K562 (cell line): ENCODE measurements at regions not wholly inside any gene's neighbourhood (a gene's known extent, or its start where the extent isn't known, plus 50 kb on each side); places are given as distances from the start of the nearest gene placed in this dataset.

Source experiments
- CBX3 ChIP-seq, 2 experiments: IDR thresholded peaks; 1 replicate in 1 of 2; 2 replicates in 1 of 2; pipeline ENCODE4 v1.6.1; 2012; ENCODE audit warnings: inconsistent platforms in 2 of 2, low read length in 2 of 2, borderline replicate concordance in 1 of 2, control low read depth in 1 of 2
- CHCHD3 ChIP-seq: fragments of 250-450 bp; sonication (Bioruptor Pico); IDR thresholded peaks from 2 replicates; pipeline ENCODE4 v2.1.2; 2022; ENCODE audit warnings: mild to moderate bottlenecking
- ELF1 ChIP-seq: fragments of 200-800 bp; sonication (Bioruptor generic); IDR thresholded peaks from 2 replicates; pipeline ENCODE4 v1.6.1; 2016; ENCODE audit warnings: missing genetic modification characterization, missing compliant biosample characterization
- ETS2 ChIP-seq: IDR thresholded peaks from 2 replicates; pipeline ENCODE4 v1.6.1; 2016; ENCODE audit warnings: borderline replicate concordance, missing genetic modification characterization, mild to moderate bottlenecking, moderate library complexity, missing compliant biosample characterization; ENCODE audit not compliant: poor library complexity, severe bottlenecking
- KDM5B ChIP-seq: fragments of 200-600 bp; sonication (generic); IDR thresholded peaks from 2 replicates; pipeline ENCODE4 v1.6.1; 2012; ENCODE audit warnings: low read depth, mild to moderate bottlenecking, moderate library complexity, low read length, control low read depth, inconsistent platforms; ENCODE audit not compliant: insufficient replicate concordance
- L3MBTL2 ChIP-seq: fragments of 450-650 bp; IDR thresholded peaks from 2 replicates; pipeline ENCODE4 v1.6.1; 2016; ENCODE audit warnings: mild to moderate bottlenecking, moderate library complexity
- MTF1 ChIP-seq: fragments of 250-450 bp; sonication (Bioruptor Pico); IDR thresholded peaks from 2 replicates; pipeline ENCODE4 v1.9.0; 2021; ENCODE audit warnings: moderate library complexity, mild to moderate bottlenecking, inconsistent platforms, borderline replicate concordance
- NCOA6 ChIP-seq: fragments of 450-650 bp; IDR thresholded peaks from 2 replicates; pipeline ENCODE4 v1.6.1; 2017; ENCODE audit warnings: mild to moderate bottlenecking
- NEUROD1 ChIP-seq: fragments of 150-350 bp; IDR thresholded peaks from 2 replicates; pipeline ENCODE4 v1.6.1; 2014; ENCODE audit warnings: borderline replicate concordance, low read length, low read depth; ENCODE audit not compliant: partially characterized antibody
- NFE2L1 ChIP-seq: fragments of 450-650 bp; IDR thresholded peaks from 2 replicates; pipeline ENCODE4 v1.6.1; 2016; ENCODE audit warnings: missing genetic modification characterization, low read depth, mild to moderate bottlenecking, missing compliant biosample characterization, moderate library complexity, borderline replicate concordance
- RFX7 ChIP-seq: fragments of 250-450 bp; sonication (Bioruptor Pico); IDR thresholded peaks from 2 replicates; pipeline ENCODE4 v1.5.1; 2021; ENCODE audit warnings: mild to moderate bottlenecking
- RHOXF2B ChIP-seq: fragments of 250-450 bp; sonication (Bioruptor Pico); conservative IDR thresholded peaks from 2 replicates; pipeline ENCODE4 v1.5.1; 2021
- TFE3 ChIP-seq: fragments of 450-650 bp; formaldehyde crosslinking; IDR thresholded peaks from 2 replicates; pipeline ENCODE4 v1.4.0; 2020; ENCODE audit warnings: mild to moderate bottlenecking, mixed read lengths
- THRB ChIP-seq: fragments of 450-650 bp; formaldehyde crosslinking; conservative IDR thresholded peaks from 2 replicates; pipeline ENCODE4 v1.4.0; 2022; ENCODE audit warnings: mild to moderate bottlenecking, missing genetic modification characterization
- TRIM24 ChIP-seq, 2 experiments: fragments of 450-650 bp; IDR thresholded peaks; 2 replicates each; pipeline ENCODE4 v1.6.1; 2016
- ZC3H8 ChIP-seq: fragments of 450-650 bp; IDR thresholded peaks from 2 replicates; pipeline ENCODE4 v1.6.1; 2017
- ZNF143 ChIP-seq: sonication (generic); formaldehyde crosslinking; IDR thresholded peaks from 2 replicates; pipeline ENCODE4 v1.9.0; 2022; ENCODE audit warnings: mild to moderate bottlenecking, missing genetic modification reagents
- ZNF184 ChIP-seq: sonication (generic); formaldehyde crosslinking; IDR thresholded peaks from 2 replicates; pipeline ENCODE4 v1.5.0; 2020; ENCODE audit warnings: missing genetic modification reagents
- ZNF507 ChIP-seq: conservative IDR thresholded peaks from 2 replicates; pipeline ENCODE4 v1.6.1; 2017; ENCODE audit warnings: missing genetic modification characterization, missing compliant biosample characterization
- ZNF586 ChIP-seq: fragments of 450-650 bp; formaldehyde crosslinking; conservative IDR thresholded peaks from 2 replicates; pipeline ENCODE4 v1.4.0; 2020; ENCODE audit warnings: mild to moderate bottlenecking, moderate library complexity
- ZNF766 ChIP-seq: fragments of 200-800 bp; sonication (Bioruptor generic); conservative IDR thresholded peaks from 2 replicates; pipeline ENCODE4 v1.6.1; 2016; ENCODE audit warnings: missing genetic modification characterization, missing compliant biosample characterization
- TF ChIP-seq, protein P1 (sequence below): fragments of 250-450 bp; sonication (Bioruptor Pico); IDR thresholded peaks from 2 replicates; pipeline ENCODE4 v1.4.0; 2020

GRCh38 chr5:3827624-3828023 is 232.0 kb downstream of the IRX1 start (continued):
- TF ChIP-seq ETS2 (tag) (no peak), ZNF507 (tag) (no peak), ZNF184 (CRISPR knock-in tag) (no peak), ZNF586 (CRISPR knock-in tag) (no peak), TFE3 (CRISPR knock-in tag) (no peak), L3MBTL2 (peak; percentile 82), KDM5B (no peak), ELF1 (tag) (no peak), CHCHD3 (CRISPR knock-in tag) (no peak), TRIM24 (IDR thresholded peaks at IDR 0.05) (peak in 1 of 2 experiments; percentile 57; a peak in 1 of 4 replicates), RFX7 (CRISPR knock-in tag) (no peak), THRB (no peak), MTF1 (CRISPR knock-in tag) (no peak), RHOXF2B (no peak), ZC3H8 (no peak), NCOA6 (no peak), CBX3 (IDR thresholded peaks at IDR 0.05; ENCODE audit: borderline replicate concordance in 1 of 2, low read length in 2 of 2) (no peak), NFE2L1 (tag) (no peak), NEUROD1 (no peak), ZNF766 (CRISPR knock-in tag) (no peak), ZNF143 (CRISPR knock-in tag) (no peak)
- TF ChIP-seq, protein P1, sequence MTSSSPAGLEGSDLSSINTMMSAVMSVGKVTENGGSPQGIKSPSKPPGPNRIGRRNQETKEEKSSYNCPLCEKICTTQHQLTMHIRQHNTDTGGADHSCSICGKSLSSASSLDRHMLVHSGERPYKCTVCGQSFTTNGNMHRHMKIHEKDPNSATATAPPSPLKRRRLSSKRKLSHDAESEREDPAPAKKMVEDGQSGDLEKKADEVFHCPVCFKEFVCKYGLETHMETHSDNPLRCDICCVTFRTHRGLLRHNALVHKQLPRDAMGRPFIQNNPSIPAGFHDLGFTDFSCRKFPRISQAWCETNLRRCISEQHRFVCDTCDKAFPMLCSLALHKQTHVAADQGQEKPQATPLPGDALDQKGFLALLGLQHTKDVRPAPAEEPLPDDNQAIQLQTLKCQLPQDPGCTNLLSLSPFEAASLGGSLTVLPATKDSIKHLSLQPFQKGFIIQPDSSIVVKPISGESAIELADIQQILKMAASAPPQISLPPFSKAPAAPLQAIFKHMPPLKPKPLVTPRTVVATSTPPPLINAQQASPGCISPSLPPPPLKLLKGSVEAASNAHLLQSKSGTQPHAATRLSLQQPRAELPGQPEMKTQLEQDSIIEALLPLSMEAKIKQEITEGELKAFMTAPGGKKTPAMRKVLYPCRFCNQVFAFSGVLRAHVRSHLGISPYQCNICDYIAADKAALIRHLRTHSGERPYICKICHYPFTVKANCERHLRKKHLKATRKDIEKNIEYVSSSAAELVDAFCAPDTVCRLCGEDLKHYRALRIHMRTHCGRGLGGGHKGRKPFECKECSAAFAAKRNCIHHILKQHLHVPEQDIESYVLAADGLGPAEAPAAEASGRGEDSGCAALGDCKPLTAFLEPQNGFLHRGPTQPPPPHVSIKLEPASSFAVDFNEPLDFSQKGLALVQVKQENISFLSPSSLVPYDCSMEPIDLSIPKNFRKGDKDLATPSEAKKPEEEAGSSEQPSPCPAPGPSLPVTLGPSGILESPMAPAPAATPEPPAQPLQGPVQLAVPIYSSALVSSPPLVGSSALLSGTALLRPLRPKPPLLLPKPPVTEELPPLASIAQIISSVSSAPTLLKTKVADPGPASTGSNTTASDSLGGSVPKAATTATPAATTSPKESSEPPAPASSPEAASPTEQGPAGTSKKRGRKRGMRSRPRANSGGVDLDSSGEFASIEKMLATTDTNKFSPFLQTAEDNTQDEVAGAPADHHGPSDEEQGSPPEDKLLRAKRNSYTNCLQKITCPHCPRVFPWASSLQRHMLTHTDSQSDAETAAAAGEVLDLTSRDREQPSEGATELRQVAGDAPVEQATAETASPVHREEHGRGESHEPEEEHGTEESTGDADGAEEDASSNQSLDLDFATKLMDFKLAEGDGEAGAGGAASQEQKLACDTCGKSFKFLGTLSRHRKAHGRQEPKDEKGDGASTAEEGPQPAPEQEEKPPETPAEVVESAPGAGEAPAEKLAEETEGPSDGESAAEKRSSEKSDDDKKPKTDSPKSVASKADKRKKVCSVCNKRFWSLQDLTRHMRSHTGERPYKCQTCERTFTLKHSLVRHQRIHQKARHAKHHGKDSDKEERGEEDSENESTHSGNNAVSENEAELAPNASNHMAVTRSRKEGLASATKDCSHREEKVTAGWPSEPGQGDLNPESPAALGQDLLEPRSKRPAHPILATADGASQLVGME: no peak
